ENCODE measurements at regions not wholly inside any gene's neighbourhood (a gene's known extent, or its start where the extent isn't known, plus 50 kb on each side); places are given as distances from the start of the nearest gene placed in this dataset.

GRCh38 chr9:135196474-135196873 lies 109.0 kb downstream of the OLFM1 start:
- no peaks in the 10 kb centered on the region for H3K4me1 ChIP-seq
- peaks cover 84% of the 10 kb centered on the region for H3K27me3 ChIP-seq
- H3K36me3 ChIP-seq = no peaks in the 10 kb centered on the region
- TF ChIP-seq POLR2A (IDR thresholded peaks at IDR 0.05) = no peak
- TF ChIP-seq POLR2AphosphoS5 (IDR thresholded peaks at IDR 0.05) = no peak
- no peak for TF ChIP-seq EP300 (IDR thresholded peaks at IDR 0.05)
- TF ChIP-seq, protein P1, sequence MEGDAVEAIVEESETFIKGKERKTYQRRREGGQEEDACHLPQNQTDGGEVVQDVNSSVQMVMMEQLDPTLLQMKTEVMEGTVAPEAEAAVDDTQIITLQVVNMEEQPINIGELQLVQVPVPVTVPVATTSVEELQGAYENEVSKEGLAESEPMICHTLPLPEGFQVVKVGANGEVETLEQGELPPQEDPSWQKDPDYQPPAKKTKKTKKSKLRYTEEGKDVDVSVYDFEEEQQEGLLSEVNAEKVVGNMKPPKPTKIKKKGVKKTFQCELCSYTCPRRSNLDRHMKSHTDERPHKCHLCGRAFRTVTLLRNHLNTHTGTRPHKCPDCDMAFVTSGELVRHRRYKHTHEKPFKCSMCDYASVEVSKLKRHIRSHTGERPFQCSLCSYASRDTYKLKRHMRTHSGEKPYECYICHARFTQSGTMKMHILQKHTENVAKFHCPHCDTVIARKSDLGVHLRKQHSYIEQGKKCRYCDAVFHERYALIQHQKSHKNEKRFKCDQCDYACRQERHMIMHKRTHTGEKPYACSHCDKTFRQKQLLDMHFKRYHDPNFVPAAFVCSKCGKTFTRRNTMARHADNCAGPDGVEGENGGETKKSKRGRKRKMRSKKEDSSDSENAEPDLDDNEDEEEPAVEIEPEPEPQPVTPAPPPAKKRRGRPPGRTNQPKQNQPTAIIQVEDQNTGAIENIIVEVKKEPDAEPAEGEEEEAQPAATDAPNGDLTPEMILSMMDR (IDR thresholded peaks at IDR 0.05) = no peak
- H3K4me3 ChIP-seq = no peak overlapping the region
- H3K27ac ChIP-seq = no peak overlapping the region
- H3K9me3 ChIP-seq = no peaks in the 10 kb centered on the region
- ATAC-seq = no peak
- no CpG with 5 or more reads among the region's 1 CpG for WGBS, 2 donors (ENCODE audit: low coverage in 1 of 2)

GRCh38 chr9:135198144-135198543 lies 110.7 kb downstream of the OLFM1 start:
- no peaks in the 10 kb centered on the region for H3K4me1 ChIP-seq
- no peaks in the 10 kb centered on the region for H3K9me3 ChIP-seq
- H3K27me3 ChIP-seq = peaks cover 77% of the 10 kb centered on the region
- H3K36me3 ChIP-seq = no peaks in the 10 kb centered on the region
- ATAC-seq = no peak
- TF ChIP-seq, protein P1 (IDR thresholded peaks at IDR 0.05) = no peak
- TF ChIP-seq POLR2A (IDR thresholded peaks at IDR 0.05) (no peak), POLR2AphosphoS5 (IDR thresholded peaks at IDR 0.05) (no peak), EP300 (IDR thresholded peaks at IDR 0.05) (no peak)
- 27 to 46% methylated on average over 3 to 14 of the region's 15 CpGs for WGBS, 2 donors (ENCODE audit: low coverage in 1 of 2)
- H3K4me3 ChIP-seq = no peak overlapping the region
- no peak overlapping the region for H3K27ac ChIP-seq

DNA sequence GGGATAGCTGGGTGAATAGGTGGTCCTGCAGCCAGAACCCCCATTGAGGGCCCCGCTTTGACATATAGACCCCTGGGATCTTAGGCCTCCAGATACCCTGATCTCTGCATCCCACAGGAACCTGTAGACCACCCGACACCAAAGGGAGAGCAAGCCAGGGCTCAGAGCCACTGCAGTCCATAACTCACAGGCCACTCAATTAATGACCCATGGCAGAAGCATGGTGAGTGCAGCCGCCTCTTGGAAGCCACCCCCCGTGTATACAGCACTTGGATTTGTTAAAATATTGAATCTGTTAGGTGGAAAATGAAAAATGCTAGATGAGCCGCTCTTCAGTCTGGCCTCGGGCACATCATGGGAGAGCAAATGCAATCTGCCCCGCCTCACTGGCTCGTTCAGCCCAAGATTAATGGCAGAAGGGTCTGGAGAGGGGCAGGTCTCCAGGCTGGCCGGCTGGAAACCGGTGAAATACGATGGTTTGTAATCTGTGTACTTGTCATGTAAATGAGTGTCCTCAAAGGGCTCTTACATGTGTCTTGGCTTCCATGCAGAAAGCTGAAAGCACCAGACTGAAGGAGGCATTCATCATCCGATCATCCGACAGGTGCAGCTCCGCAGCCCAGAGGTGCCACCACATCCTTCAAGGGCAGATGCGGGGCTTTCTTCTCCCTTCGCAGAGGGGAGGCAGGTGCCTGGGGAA lies 111.3 kb downstream of the OLFM1 start:
- WGBS, 2 donors (ENCODE audit: low coverage in 1 of 2) = 11% methylated on average over 5 of the region's 16 CpGs; no CpG with 5 or more reads in 1 of the 2 donors
- no peaks in the 10 kb centered on the region for H3K4me1 ChIP-seq

DNA sequence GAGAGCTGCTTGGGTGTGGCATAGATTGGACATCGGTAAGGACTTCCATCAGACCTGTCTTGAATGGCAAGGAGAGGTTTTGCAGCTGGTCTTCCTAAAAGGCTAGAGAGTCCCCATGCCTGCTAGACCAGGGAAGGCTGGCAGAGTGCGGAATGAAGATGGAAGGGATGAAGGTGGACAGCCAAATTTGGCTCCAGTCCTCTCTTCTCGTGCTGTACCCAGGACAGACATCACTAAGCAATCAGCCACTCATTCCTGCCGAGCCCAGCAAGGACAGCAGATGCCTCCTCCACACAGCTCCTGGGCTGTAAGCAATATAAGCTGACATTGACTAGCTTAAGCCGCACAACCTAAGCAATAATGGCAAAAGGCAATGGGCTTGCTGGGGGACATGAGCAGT lies 112.0 kb downstream of the OLFM1 start:
- Histone ChIP-seq H3K27me3 (peaks cover 71% of the 10 kb centered on the region), H3K27ac (no peak overlapping the region), H3K4me1 (no peaks in the 10 kb centered on the region), H3K4me3 (no peak overlapping the region), H3K36me3 (no peaks in the 10 kb centered on the region), H3K9me3 (no peaks in the 10 kb centered on the region)
- ATAC-seq = no peak
- 67 to 100% methylated on average over 1 to 4 of the region's 5 CpGs for WGBS, 2 donors (ENCODE audit: low coverage in 1 of 2)
- no peak for TF ChIP-seq POLR2A (IDR thresholded peaks at IDR 0.05)
- no peak for TF ChIP-seq POLR2AphosphoS5 (IDR thresholded peaks at IDR 0.05)

More for the DNA sequence above, 111.3 kb downstream of the OLFM1 start:
- Histone ChIP-seq H3K27me3 (peaks cover 72% of the 10 kb centered on the region), H3K9me3 (no peaks in the 10 kb centered on the region), H3K4me3 (no peak overlapping the region), H3K36me3 (no peaks in the 10 kb centered on the region), H3K27ac (no peak overlapping the region)
- ATAC-seq = no peak
- no peak for TF ChIP-seq EP300 (IDR thresholded peaks at IDR 0.05)
- no peak for TF ChIP-seq POLR2AphosphoS5 (IDR thresholded peaks at IDR 0.05)
- TF ChIP-seq, protein P1 (IDR thresholded peaks at IDR 0.05) = no peak
- TF ChIP-seq POLR2A (IDR thresholded peaks at IDR 0.05) = no peak

DNA sequence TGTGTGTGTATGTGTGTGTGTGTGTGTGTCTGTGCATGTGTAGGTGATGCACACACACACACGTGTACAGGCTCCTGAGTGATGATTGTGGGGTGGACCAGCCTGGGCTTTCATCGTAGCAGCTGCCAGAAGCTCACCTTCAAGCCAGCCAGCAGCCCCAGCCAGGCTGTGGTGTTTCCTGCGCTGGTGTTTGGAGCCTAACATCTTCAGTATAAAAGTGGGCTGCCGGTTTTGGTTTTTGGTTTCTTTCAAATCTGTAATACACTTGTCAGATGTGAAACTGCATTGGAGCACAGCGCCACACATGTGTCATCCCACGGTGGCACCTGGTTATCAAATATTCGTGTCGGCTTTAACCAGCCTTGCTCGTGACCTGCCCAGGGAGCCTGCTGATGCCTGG lies 114.2 kb downstream of the OLFM1 start:
- WGBS, 2 donors (ENCODE audit: low coverage in 1 of 2) = 40 to 79% methylated on average over 1 to 5 of the region's 9 CpGs
- peaks cover 58% of the 10 kb centered on the region for H3K27me3 ChIP-seq
- H3K4me1 ChIP-seq = no peaks in the 10 kb centered on the region
- H3K36me3 ChIP-seq = no peaks in the 10 kb centered on the region
- no peak overlapping the region for H3K4me3 ChIP-seq
- no peak overlapping the region for H3K27ac ChIP-seq
- ATAC-seq = no peak
- no peaks in the 10 kb centered on the region for H3K9me3 ChIP-seq
- TF ChIP-seq, protein P1 (IDR thresholded peaks at IDR 0.05) = no peak
